Fibroblast of skin of back (primary cell): ENCODE measurements at regions not wholly inside any gene's neighbourhood (a gene's known extent, or its start where the extent isn't known, plus 50 kb on each side); places are given as distances from the start of the nearest gene placed in this dataset.
"Not testable (repeated sequence)": the region's sequence is repeated elsewhere in the genome, so short reads cannot be mapped to it uniquely, and the experiment has no call there.

ENCODE experiments used
- DNase-seq: peaks from one replicate; pipeline ENCODE4 v3.0.0-alpha.2; 2013

GRCh38 chr6:159522877-159523547 is 170.0 kb downstream of the SOD2 start:
- DNase-seq, result no peak

DNA sequence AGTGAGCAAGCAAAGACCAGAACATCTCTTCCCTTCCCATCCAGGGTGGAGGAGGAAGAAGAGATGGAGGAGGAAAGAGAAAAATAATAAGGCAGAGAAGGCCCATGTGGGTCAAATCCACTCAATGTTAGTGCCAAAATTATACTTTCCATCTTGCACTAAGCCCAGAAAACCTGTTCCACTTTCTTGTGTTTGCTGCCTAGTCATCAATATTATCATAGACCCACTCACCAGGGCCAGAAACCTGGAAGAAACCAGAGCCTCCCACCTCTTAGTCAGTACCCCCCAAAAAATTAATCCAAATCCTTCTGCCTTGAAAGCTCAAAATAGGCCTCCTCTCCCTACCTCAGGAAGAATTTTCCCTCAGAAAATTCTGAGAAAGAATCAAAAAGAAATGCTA is 171.1 kb downstream of the SOD2 start:
- DNase-seq, result no peak

DNA sequence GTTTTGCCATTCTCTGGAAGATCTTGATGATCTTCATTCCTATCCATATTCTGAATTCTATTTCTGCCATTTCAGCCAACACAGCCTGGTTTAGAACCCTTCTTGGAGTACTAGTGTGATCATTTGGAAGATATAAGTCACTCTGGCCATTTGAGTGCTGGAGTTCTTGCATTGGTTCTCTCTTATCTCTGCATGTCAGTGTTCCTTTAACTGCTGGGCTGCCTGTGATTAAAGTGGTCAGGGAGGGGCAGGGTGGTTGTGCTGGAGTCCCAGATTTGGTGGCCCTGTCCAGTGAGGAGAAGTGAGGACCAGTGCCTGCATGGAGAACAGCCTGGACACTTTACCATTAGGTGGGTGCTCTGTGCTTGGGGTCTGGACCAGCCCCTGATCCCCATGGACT is 173.0 kb downstream of the SOD2 start:
- no peak for DNase-seq

- DNase-seq, result not testable (repeated sequence)
Observed at GRCh38 chr6:159515811-159516210, 177.2 kb downstream of the SOD2 start.

DNA sequence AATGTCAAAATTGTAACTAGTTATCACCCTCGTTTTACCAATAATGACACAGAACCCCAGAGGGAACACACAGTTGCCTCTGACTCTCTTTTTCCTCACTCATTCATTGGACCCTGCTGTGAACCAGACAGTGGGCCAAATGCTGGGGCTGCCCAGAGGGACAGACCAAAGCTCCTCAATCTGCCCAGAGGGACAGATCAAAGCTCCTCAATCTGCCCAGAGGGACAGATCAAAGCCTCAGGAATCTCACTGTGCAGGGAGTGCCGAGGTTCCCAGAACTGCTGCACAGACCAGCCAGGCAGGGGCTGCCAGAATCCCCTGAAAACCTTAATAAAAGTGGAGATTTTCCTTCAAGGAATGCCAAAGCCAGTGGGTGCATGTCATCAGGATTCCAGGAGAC is 179.1 kb downstream of the SOD2 start:
- no peak for DNase-seq

DNA sequence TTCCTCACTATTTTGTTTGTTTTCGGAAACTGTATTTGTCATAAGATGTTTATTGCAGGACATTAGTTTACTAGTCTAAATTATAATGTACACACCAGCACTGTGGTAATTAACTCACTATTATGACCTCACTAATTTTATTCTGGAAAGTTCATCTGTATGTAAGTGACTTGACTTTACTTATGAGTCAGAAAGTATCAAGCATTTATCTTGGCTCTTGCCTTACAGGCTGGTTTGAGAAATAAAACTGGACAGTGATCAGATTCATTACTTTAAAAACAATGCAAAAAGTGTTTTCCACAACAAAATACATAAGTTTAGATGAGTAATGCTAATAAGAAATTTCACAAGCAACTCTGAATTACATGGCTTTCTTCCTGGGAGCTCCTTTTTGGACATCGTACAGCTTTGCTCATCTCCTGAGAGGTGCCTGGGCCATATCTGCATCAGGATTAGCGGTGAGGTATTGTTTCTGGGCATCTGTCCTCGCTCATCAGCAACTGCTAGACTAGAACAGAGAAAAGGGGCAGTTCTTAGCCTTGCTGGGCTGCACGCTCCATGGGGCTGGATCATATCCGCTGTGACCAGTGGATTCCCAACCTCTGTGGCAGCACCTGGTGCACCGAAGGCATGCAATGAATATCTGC is 179.8 kb downstream of the SOD2 start:
- no peak for DNase-seq

- DNase-seq, result no peak
Observed at GRCh38 chr6:159512571-159512970, 180.5 kb downstream of the SOD2 start.

GRCh38 chr6:159512104-159512503 is 180.9 kb downstream of the SOD2 start:
- DNase-seq, result no peak

- no peak for DNase-seq
Observed at GRCh38 chr6:159510141-159510540, 182.9 kb downstream of the SOD2 start.

GRCh38 chr6:159508931-159509330 is 184.1 kb downstream of the SOD2 start:
- DNase-seq, result no peak

DNA sequence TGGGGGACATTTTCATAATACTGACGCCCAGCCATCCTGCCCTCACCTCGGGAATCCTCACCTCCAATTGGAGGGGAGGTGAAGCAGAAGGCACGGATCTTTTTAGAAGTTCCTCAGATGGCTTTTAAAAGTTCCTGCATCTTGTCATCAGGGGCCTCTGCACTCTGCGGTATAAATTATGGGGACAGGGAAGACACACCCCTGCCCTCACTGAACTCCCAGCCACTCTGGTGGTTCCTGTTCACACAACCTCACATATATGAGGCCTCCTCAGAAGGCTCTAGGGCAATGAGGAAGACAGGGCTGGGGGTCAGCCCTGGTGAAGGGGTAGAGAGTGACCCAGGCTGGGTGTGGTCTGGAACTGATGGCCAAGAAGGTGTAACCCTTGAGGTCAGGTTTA is 187.0 kb downstream of the SOD2 start:
- no peak for DNase-seq

GRCh38 chr6:159505140-159505922 is 187.7 kb downstream of the SOD2 start:
- DNase-seq, result no peak

GRCh38 chr6:159501558-159501957 is 191.5 kb downstream of the SOD2 start:
- DNase-seq, result no peak

- no peak for DNase-seq
Observed at GRCh38 chr6:159499034-159499433, 194.0 kb downstream of the SOD2 start.

DNA sequence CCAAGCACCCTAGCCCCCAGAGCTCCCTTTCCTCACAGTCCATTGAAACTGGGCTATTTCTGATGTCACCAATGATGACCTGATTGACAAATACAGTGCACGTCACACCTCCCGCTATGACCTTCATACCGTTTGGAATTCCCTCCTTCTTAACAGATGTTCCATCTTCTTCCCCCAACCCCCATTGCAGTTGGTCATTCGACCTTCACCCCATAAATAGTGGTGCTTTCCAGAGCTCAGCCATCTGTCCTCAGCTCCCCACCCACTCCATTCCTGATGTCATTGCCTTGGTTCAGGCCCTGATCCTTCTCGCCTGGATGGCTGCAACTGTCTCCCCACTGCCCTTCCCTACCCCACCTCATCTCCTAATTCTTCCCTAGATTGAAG is 198.5 kb downstream of the SOD2 start:
- DNase-seq, result no peak

DNA sequence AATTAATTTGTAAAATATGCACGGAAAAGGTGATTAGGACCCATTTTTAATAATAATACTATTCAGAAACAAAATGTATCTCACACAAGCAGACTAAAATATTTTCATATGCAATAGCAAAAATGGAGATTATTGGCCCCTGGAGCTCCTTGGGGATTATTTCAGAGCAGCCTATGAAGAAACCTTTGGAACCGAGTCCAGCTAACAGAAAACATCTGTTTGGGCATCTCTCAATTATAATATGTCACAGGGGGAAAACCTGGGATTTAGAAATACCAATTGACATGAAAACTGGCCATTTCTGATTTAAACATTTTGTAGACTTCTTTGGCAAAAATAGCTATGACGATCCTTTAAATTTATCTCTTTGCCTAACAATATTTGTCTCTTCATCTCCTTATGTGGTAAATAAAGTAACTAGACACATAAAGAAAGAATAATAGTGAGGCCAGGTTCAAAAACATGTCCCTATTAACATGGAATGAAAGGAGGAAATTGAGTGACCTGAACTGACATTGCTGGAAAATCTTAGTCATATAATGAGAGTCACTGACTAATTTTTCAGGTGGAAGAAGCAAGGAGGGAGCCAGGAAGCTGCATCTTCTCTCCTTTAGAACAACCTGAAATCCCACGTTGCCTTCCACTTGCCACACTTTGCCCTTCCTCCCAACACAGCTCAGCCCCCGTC is 199.0 kb downstream of the SOD2 start:
- DNase-seq, result no peak

DNA sequence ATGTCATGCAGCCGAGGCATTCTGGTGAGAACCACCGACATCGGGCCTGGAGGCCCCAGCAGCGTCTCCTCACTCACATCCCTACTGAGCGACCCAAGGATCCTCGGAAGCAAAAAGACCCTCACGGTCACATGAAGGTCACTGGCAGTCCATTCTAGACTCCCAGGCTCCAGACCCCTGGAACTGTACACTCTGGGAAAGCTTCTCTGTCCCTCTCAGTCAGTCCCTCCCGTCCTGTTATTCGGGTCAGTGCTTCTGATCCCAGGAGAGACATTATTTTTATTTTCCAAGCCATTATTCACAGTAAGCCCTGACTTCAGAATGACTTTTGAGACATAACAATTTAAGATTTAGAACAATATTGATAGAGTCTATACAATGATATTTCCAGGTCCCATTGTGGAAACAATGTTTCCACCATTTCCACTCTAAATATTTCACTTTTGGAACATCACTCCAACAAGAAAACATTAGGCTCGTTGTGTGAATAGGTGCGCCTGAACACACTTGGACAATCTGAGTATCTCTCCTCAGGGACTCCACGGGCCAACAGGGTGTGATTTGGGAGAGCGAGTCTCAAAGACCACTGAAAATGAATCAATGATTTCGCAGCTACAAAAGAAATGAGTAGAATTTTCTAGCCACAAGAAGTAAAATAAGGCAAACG is 199.7 kb downstream of the SOD2 start:
- no peak for DNase-seq

- DNase-seq, result no peak
Observed at GRCh38 chr6:159490298-159490937, 202.6 kb downstream of the SOD2 start.

DNA sequence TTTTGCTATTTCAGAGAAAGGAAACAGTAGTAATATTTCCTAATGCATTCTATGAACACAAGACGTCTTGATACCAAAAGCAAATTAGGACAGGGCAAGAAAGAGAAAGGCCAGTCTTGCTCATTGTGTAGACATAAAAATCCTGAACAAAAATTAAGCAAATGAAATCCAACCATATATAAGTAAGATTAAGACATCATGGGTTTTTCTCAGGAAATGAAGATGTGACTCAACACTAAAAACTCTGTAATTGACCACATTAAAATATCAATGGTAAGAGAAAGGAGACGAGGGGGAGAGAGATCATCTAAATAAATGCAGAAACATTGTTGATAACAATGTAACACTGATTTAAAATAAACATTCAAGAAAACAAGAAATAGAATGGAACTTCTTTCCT is 205.4 kb downstream of the SOD2 start:
- DNase-seq, result peak; percentile 15

DNA sequence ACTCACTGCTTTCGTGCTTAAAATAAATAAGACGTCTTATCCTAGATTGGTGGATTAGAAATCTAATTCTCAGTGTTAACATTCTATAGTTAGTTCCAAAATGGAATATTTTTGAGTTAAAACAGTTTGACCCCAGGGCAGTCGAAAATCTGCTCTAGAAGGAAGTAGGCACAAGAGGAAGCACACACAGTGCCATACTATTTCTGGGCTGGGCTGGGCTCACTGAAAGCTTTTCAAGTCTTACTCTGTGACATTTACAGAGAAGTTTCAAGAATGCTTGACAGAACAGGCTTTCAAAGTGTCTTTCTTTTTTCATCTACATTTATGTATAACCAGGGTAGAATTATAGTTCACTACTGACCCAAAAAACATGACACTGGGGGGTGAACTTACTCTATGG is 209.8 kb downstream of the SOD2 start:
- no peak for DNase-seq

DNA sequence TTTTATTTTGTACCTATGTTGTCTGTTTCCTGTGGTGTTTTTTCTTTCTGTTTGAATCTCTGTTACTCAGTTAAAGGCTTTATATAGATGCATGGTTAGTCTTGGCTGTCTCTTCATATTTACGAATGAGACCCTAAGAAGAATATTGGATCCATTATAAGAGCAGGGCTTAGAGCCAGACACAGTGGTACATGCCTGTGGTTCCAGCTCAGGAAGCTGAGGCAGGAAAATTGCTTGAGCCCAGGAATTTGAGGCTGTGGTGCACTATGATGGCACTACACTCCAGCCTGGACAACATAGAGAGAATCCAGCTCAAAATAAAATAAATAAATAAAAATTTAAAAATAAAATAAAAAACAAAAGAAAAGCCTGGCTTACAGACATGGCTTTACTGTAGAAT is 211.1 kb downstream of the SOD2 start:
- DNase-seq, result no peak

- no peak for DNase-seq
Observed at GRCh38 chr6:159480471-159480870, 212.6 kb downstream of the SOD2 start.
